MM.1S (cell line): ENCODE measurements at regions not wholly inside any gene's neighbourhood (a gene's known extent, or its start where the extent isn't known, plus 50 kb on each side); places are given as distances from the start of the nearest gene placed in this dataset.

Experiments
- DNase-seq: peaks from one replicate; pipeline ENCODE4 v3.0.0-alpha.2; 2015
- H2AFZ ChIP-seq: fragments of 300-600 bp; sonication (generic); 2 replicates; pipeline ENCODE4 v1.6.0; 2016; ENCODE audit warnings: antibody characterized with exemption, low read length
- H3F3A ChIP-seq: fragments of 300-600 bp; sonication (generic); 2 replicates; pipeline ENCODE4 v1.6.1; 2016; ENCODE audit warnings: mild to moderate bottlenecking, antibody characterized with exemption, low read length, moderate library complexity, mixed read lengths; ENCODE audit not compliant: insufficient read depth
- H3K27ac ChIP-seq: fragments of 300-600 bp; sonication (generic); 2 replicates; pipeline ENCODE4 v1.5.1; 2016; ENCODE audit warnings: mild to moderate bottlenecking, low read length
- H3K27me3 ChIP-seq: fragments of 300-600 bp; sonication (generic); replicated peaks from 2 replicates; pipeline ENCODE4 v1.6.0; 2016; ENCODE audit warnings: low read length; ENCODE audit not compliant: insufficient read depth
- H3K36me3 ChIP-seq: fragments of 300-600 bp; sonication (generic); replicated peaks from 2 replicates; pipeline ENCODE4 v1.6.1; 2016; ENCODE audit warnings: mild to moderate bottlenecking, low read length, mixed read lengths; ENCODE audit not compliant: insufficient read depth
- H3K4me1 ChIP-seq: fragments of 300-600 bp; sonication (generic); 2 replicates; pipeline ENCODE4 v1.6.1; 2016; ENCODE audit warnings: low read length, mixed read lengths
- H3K4me2 ChIP-seq: fragments of 300-600 bp; sonication (generic); 2 replicates; pipeline ENCODE4 v1.6.0; 2016; ENCODE audit warnings: low read depth, low read length
- H3K4me3 ChIP-seq: fragments of 300-600 bp; sonication (generic); 2 replicates; pipeline ENCODE4 v1.5.1; 2016; ENCODE audit warnings: low read length, mixed read lengths
- H3K79me2 ChIP-seq: fragments of 300-600 bp; sonication (generic); 2 replicates; pipeline ENCODE4 v1.6.1; 2016; ENCODE audit warnings: mixed run types, low read length, mixed read lengths
- H3K9ac ChIP-seq: fragments of 300-600 bp; sonication (generic); 2 replicates; pipeline ENCODE4 v1.6.1; 2016; ENCODE audit warnings: low read length, mixed read lengths
- H3K9me2 ChIP-seq: fragments of 300-600 bp; sonication (generic); replicated peaks from 2 replicates; pipeline ENCODE4 v1.6.1; 2016; ENCODE audit warnings: mild to moderate bottlenecking, low read length, mixed read lengths; ENCODE audit not compliant: insufficient read depth
- H3K9me3 ChIP-seq: fragments of 300-600 bp; sonication (generic); replicated peaks from 2 replicates; pipeline ENCODE4 v1.6.1; 2016; ENCODE audit warnings: mild to moderate bottlenecking, low read length, mixed read lengths; ENCODE audit not compliant: insufficient read depth
- H4K20me1 ChIP-seq: fragments of 300-600 bp; sonication (generic); 2 replicates; pipeline ENCODE4 v1.6.1; 2016; ENCODE audit warnings: mild to moderate bottlenecking, low read length, moderate library complexity, mixed read lengths; ENCODE audit not compliant: insufficient read depth
- CTCF ChIP-seq: fragments of 300-600 bp; sonication (generic); IDR thresholded peaks from 2 replicates; pipeline ENCODE4 v1.5.1; 2016; ENCODE audit warnings: antibody characterized with exemption, low read length, mixed read lengths
- EZH2 ChIP-seq: fragments of 300-600 bp; sonication (generic); optimal IDR thresholded peaks from 2 replicates; pipeline ENCODE3; 2017; ENCODE audit warnings: low read depth, mild to moderate bottlenecking, antibody characterized with exemption, low read length, mixed read lengths
- EZH2phosphoT487 ChIP-seq: fragments of 300-600 bp; sonication (generic); IDR thresholded peaks from 2 replicates; pipeline ENCODE4 v1.6.1; 2018; ENCODE audit warnings: antibody characterized with exemption, low read length

- Histone ChIP-seq H3F3A (no peaks in the 10 kb centered on the region), H3K79me2 (no peaks in the 10 kb centered on the region), H3K27ac (no peak overlapping the region), H3K27me3 (no peaks in the 10 kb centered on the region), H2AFZ (no peak overlapping the region), H3K4me1 (no peaks in the 10 kb centered on the region), H3K9me3 (no peaks in the 10 kb centered on the region), H3K9me2 (no peaks in the 10 kb centered on the region), H3K36me3 (no peaks in the 10 kb centered on the region), H3K4me3 (no peak overlapping the region), H4K20me1 (no peaks in the 10 kb centered on the region), H3K4me2 (no peak overlapping the region), H3K9ac (no peak overlapping the region)
- TF ChIP-seq EZH2phosphoT487 (no peak), EZH2 (no peak), CTCF (no peak)
- DNase-seq: no peak
Observed at GRCh38 chr12:43294916-43295315, 257.1 kb downstream of the ADAMTS20 start.

- Histone ChIP-seq H3K27ac (no peak overlapping the region), H3K4me2 (no peak overlapping the region), H3K27me3 (no peaks in the 10 kb centered on the region), H2AFZ (no peak overlapping the region), H3K4me1 (no peaks in the 10 kb centered on the region), H3F3A (no peaks in the 10 kb centered on the region), H3K9ac (no peak overlapping the region), H3K9me3 (no peaks in the 10 kb centered on the region), H3K36me3 (no peaks in the 10 kb centered on the region), H3K9me2 (no peaks in the 10 kb centered on the region), H3K79me2 (no peaks in the 10 kb centered on the region), H4K20me1 (no peaks in the 10 kb centered on the region), H3K4me3 (no peak overlapping the region)
- DNase-seq: no peak
- TF ChIP-seq EZH2phosphoT487 (no peak), CTCF (no peak), EZH2 (no peak)
Observed at GRCh38 chr12:43294147-43294546, 257.9 kb downstream of the ADAMTS20 start.

- H3K79me2 ChIP-seq: no peaks in the 10 kb centered on the region
- no peak overlapping the region for H3K27ac ChIP-seq
- no peaks in the 10 kb centered on the region for H3K36me3 ChIP-seq
- no peak overlapping the region for H3K4me3 ChIP-seq
- TF ChIP-seq EZH2phosphoT487 (no peak), CTCF (no peak), EZH2 (no peak)
- H3K9ac ChIP-seq: no peak overlapping the region
- no peaks in the 10 kb centered on the region for H3K27me3 ChIP-seq
- H3K9me2 ChIP-seq: no peaks in the 10 kb centered on the region
- no peaks in the 10 kb centered on the region for H3K4me1 ChIP-seq
- no peaks in the 10 kb centered on the region for H3K9me3 ChIP-seq
- DNase-seq: no peak
- no peaks in the 10 kb centered on the region for H3F3A ChIP-seq
- H2AFZ ChIP-seq: no peak overlapping the region
- no peaks in the 10 kb centered on the region for H4K20me1 ChIP-seq
- H3K4me2 ChIP-seq: no peak overlapping the region
Observed at GRCh38 chr12:43293396-43293795, 258.6 kb downstream of the ADAMTS20 start.
